PC-9 (cell line): ENCODE measurements at regions not wholly inside any gene's neighbourhood (a gene's known extent, or its start where the extent isn't known, plus 50 kb on each side); places are given as distances from the start of the nearest gene placed in this dataset.

Source experiments
- BruUV-seq: library from RNA; stranded (reverse); fragments of 400-500 nt; replicated peaks from 2 replicates; lab custom pipeline; 2021; lab: Mats Ljungman, UMichigan
- CTCF ChIA-PET: fragments of 300-600 bp; sonication (Branson Sonifier 250); formaldehyde crosslinking; loops from one replicate; lab custom pipeline; 2022; ENCODE audit warnings: antibody characterized with exemption; lab: Charles Lee
- POLR2A ChIA-PET: fragments of 300-600 bp; sonication (Branson Sonifier 250); formaldehyde crosslinking; loops from one replicate; lab custom pipeline; 2022; ENCODE audit warnings: antibody characterized with exemption; ENCODE audit not compliant: unreplicated experiment; lab: Charles Lee
- DNase-seq, 2 experiments: peaks; one replicate each; pipeline versions ENCODE4 v3.0.0 to v3.0.0-alpha.2; 2015 to 2022; ENCODE audit warnings: mixed read lengths in 1 of 2
- H2AFZ ChIP-seq: fragments of 200-600 bp; sonication (generic); 2 replicates; pipeline ENCODE4 v1.8.1; 2017; ENCODE audit warnings: antibody characterized with exemption
- H3F3A ChIP-seq: fragments of 200-600 bp; sonication (generic); 2 replicates; pipeline ENCODE4 v1.8.1; 2017; ENCODE audit warnings: antibody characterized with exemption, mild to moderate bottlenecking, low read depth; ENCODE audit not compliant: insufficient read depth
- H3K27ac ChIP-seq: fragments of 200-600 bp; sonication (generic); 2 replicates; pipeline ENCODE4 v1.6.1; 2016; ENCODE audit warnings: mixed run types
- H3K27me3 ChIP-seq: fragments of 200-600 bp; sonication (generic); 2 replicates; pipeline ENCODE4 v1.6.1; 2016; ENCODE audit warnings: low read depth, mixed run types; ENCODE audit not compliant: insufficient read depth
- H3K36me3 ChIP-seq: fragments of 200-600 bp; sonication (generic); 2 replicates; pipeline ENCODE4 v1.6.1; 2016; ENCODE audit warnings: low read depth, mixed run types
- H3K4me1 ChIP-seq: fragments of 200-600 bp; sonication (generic); replicated peaks from 2 replicates; pipeline ENCODE4 v1.6.1; 2016; ENCODE audit warnings: mixed run types; ENCODE audit not compliant: insufficient read depth
- H3K4me2 ChIP-seq: fragments of 200-600 bp; sonication (generic); 2 replicates; pipeline ENCODE4 v1.6.1; 2017; ENCODE audit warnings: mixed run types
- H3K4me3 ChIP-seq: fragments of 200-600 bp; sonication (generic); 2 replicates; pipeline ENCODE4 v1.6.1; 2016; ENCODE audit warnings: mixed run types
- H3K79me2 ChIP-seq: fragments of 200-600 bp; sonication (generic); 2 replicates; pipeline ENCODE4 v1.6.1; 2017; ENCODE audit warnings: low read depth, mixed run types
- H3K9me2 ChIP-seq: fragments of 200-600 bp; sonication (generic); 2 replicates; pipeline ENCODE4 v1.8.1; 2017; ENCODE audit warnings: mild to moderate bottlenecking; ENCODE audit not compliant: insufficient read depth
- H3K9me3 ChIP-seq: fragments of 200-600 bp; sonication (generic); 2 replicates; pipeline ENCODE4 v1.8.1; 2016; ENCODE audit warnings: low read depth; ENCODE audit not compliant: insufficient read depth
- H4K20me1 ChIP-seq: fragments of 200-600 bp; sonication (generic); 2 replicates; pipeline ENCODE4 v1.8.1; 2017; ENCODE audit not compliant: insufficient read depth
- EZH2 ChIP-seq: fragments of 200-600 bp; sonication (generic); IDR thresholded peaks from 2 replicates; pipeline ENCODE4 v1.8.0; 2017; ENCODE audit warnings: antibody characterized with exemption, low read depth
- intact Hi-C: fragments of 100-400 bp; cut with micrococcal nuclease; formaldehyde crosslinking; loops from one replicate; pipeline ENCODE4 v1.10.0; 2022; ENCODE audit not compliant: unreplicated experiment
- TF ChIP-seq, protein P1 (sequence below): fragments of 200-600 bp; sonication (generic); conservative IDR thresholded peaks from 2 replicates; pipeline ENCODE4 v1.6.1; 2017; ENCODE audit warnings: mixed run types, antibody characterized with exemption, mild to moderate bottlenecking, moderate library complexity

DNA sequence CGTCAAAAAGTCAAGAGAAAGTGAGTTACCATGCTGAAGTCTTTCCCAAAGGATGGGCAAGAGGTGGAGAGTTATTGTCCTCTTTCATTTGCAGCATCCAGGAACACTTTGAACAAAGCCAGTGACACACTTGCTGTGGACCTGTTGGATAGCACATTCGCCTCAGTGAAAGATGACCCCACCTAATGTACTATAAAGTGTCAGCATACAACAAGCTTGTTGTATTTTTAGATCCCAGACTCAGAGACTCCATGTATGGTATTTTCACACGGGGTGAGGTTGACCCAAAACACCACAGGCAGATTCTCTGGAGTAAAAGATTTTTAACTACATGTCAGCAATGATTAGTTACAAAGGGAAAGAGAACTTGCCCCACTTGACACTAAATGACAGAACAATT is 273.8 kb downstream of the PTBP2 start:
- BruUV-seq = no TSS peak
- no peaks in the 10 kb centered on the region for H3F3A ChIP-seq
- H3K79me2 ChIP-seq = no peaks in the 10 kb centered on the region
- CTCF ChIA-PET = no interaction called here
- no peak for TF ChIP-seq EZH2
- TF ChIP-seq, protein P1, sequence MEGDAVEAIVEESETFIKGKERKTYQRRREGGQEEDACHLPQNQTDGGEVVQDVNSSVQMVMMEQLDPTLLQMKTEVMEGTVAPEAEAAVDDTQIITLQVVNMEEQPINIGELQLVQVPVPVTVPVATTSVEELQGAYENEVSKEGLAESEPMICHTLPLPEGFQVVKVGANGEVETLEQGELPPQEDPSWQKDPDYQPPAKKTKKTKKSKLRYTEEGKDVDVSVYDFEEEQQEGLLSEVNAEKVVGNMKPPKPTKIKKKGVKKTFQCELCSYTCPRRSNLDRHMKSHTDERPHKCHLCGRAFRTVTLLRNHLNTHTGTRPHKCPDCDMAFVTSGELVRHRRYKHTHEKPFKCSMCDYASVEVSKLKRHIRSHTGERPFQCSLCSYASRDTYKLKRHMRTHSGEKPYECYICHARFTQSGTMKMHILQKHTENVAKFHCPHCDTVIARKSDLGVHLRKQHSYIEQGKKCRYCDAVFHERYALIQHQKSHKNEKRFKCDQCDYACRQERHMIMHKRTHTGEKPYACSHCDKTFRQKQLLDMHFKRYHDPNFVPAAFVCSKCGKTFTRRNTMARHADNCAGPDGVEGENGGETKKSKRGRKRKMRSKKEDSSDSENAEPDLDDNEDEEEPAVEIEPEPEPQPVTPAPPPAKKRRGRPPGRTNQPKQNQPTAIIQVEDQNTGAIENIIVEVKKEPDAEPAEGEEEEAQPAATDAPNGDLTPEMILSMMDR = no peak
- intact Hi-C loops = no loop called here
- no peaks in the 10 kb centered on the region for H3K9me3 ChIP-seq
- no peak overlapping the region for H3K4me2 ChIP-seq
- H4K20me1 ChIP-seq = no peaks in the 10 kb centered on the region
- POLR2A ChIA-PET = no interaction called here
- H2AFZ ChIP-seq = no peak overlapping the region
- H3K4me1 ChIP-seq = no peaks in the 10 kb centered on the region
- peak in 1 of 2 experiments; percentile 8 for DNase-seq
- H3K4me3 ChIP-seq = no peak overlapping the region
- H3K27me3 ChIP-seq = no peaks in the 10 kb centered on the region
- no peaks in the 10 kb centered on the region for H3K36me3 ChIP-seq
- H3K9me2 ChIP-seq = peaks cover 4% of the 10 kb centered on the region; the same call in 1 of the 2 replicates
- H3K27ac ChIP-seq = no peak overlapping the region

DNA sequence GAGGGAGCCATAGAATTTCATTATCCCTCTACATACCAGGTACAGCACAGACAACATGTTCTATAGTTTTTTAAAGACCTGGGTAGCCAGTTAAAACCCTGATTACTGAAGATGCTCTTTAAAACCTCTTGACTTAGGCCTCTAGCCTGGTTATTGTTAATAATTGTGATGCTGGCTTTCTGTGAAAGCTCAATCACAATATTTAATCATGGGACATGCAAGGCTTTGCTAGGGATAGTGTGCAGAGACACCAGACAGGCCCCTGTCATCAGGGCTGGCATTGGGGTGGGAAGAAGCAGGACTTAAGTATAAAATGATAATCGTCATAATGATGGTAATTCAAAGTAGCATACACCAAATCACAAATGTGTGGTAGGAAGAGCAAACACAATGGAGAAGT is 274.4 kb downstream of the PTBP2 start:
- no peak overlapping the region for H3K4me2 ChIP-seq
- no peak for TF ChIP-seq EZH2
- TF ChIP-seq, protein P1 = no peak
- no peaks in the 10 kb centered on the region for H3K36me3 ChIP-seq
- H3K79me2 ChIP-seq = no peaks in the 10 kb centered on the region
- no peak overlapping the region for H3K27ac ChIP-seq
- ChIA-PET POLR2A (no interaction called here), CTCF (no interaction called here)
- H3K27me3 ChIP-seq = no peaks in the 10 kb centered on the region
- H3K9me2 ChIP-seq = peaks cover 4% of the 10 kb centered on the region; the same call in 1 of the 2 replicates
- no peaks in the 10 kb centered on the region for H4K20me1 ChIP-seq
- no peak overlapping the region for H2AFZ ChIP-seq
- BruUV-seq = no TSS peak
- no peaks in the 10 kb centered on the region for H3K4me1 ChIP-seq
- H3F3A ChIP-seq = no peaks in the 10 kb centered on the region
- no peaks in the 10 kb centered on the region for H3K9me3 ChIP-seq
- DNase-seq = peak in 1 of 2 experiments; percentile 2
- H3K4me3 ChIP-seq = no peak overlapping the region
- intact Hi-C loops = no loop called here

DNA sequence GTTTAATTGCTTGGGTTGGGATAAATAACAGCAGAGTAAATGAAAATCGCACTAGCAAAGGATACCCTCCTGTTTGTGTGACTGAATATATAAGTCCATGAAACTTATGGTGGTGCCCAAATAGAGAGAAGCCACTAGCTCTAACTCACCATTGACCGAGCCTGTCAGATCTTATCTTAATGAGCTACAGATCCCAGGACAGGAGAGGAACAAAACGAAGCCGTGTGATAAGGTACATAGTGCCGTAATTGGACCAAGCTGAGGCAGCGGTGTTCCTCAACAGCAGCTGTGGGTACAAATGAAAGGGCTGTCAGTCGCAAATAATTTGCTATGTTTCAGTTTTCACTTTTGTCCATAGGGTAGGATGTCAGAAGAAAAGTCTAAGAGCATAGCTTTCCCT is 276.1 kb downstream of the PTBP2 start:
- Histone ChIP-seq H4K20me1 (no peaks in the 10 kb centered on the region), H3K4me3 (no peak overlapping the region), H3K9me2 (peaks cover 4% of the 10 kb centered on the region; the same call in 1 of the 2 replicates), H3K27me3 (no peaks in the 10 kb centered on the region), H3K4me2 (no peak overlapping the region), H3K36me3 (no peaks in the 10 kb centered on the region), H3K27ac (no peak overlapping the region), H3K4me1 (no peaks in the 10 kb centered on the region), H3K9me3 (no peaks in the 10 kb centered on the region), H3F3A (no peaks in the 10 kb centered on the region), H2AFZ (no peak overlapping the region), H3K79me2 (no peaks in the 10 kb centered on the region)
- peak in 1 of 2 experiments; percentile 24 for DNase-seq
- intact Hi-C loops = no loop called here
- ChIA-PET CTCF (no interaction called here), POLR2A (no interaction called here)
- BruUV-seq = no TSS peak
- TF ChIP-seq, protein P1 = no peak
- TF ChIP-seq EZH2 = no peak
